SU-DHL-6 (cell line): ENCODE measurements at regions not wholly inside any gene's neighbourhood (a gene's known extent, or its start where the extent isn't known, plus 50 kb on each side); places are given as distances from the start of the nearest gene placed in this dataset.

ENCODE experiments used
- EZH2phosphoT487 ChIP-seq: fragments of 200-600 bp; sonication (generic), shearing (Covaris generic); conservative IDR thresholded peaks from 2 replicates; pipeline ENCODE4 v1.6.1; 2018; ENCODE audit warnings: mild to moderate bottlenecking, antibody characterized with exemption, low read length, moderate library complexity, mixed read lengths
- TF ChIP-seq, protein P1 (sequence below): fragments of 200-600 bp; sonication (generic); IDR thresholded peaks from one replicate; pipeline ENCODE4 v1.5.1; 2017; ENCODE audit warnings: antibody characterized with exemption, mild to moderate bottlenecking, low read length, moderate library complexity; ENCODE audit not compliant: insufficient read depth, poor library complexity, severe bottlenecking

DNA sequence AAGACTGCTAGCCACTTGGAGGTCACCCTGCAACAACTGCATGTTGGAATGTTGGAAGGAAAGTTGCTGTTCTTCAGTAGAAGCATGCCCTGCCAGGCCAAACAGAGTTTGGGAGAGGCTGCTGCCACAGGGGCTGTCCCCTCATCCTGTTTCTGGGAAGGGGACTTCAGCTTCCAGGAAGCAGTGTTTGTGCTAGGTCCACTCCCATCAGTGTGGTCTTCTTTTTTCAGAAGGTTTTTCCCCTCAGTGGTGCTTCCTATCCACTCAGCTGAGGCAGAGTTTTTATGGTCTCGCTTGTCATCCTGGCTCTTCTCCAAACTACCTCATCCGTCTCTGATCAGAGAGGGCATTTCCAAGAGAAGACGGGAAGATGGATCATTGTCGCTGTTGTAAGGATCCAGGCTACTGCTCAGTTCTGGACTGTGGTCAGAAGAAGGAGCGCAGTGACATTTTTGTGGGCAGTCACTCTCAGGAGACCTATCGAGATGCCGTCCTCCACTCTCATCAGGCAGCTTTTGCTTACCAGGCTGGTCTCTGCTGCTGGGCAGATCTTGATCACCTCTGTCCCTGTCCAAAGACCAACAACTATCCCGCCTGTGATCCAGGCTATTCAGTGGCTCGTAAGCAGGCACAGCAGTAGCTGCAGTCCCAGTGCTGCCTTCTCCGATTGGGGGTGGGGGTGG is 97.8 kb upstream of the C5orf63 start:
- TF ChIP-seq, protein P1, sequence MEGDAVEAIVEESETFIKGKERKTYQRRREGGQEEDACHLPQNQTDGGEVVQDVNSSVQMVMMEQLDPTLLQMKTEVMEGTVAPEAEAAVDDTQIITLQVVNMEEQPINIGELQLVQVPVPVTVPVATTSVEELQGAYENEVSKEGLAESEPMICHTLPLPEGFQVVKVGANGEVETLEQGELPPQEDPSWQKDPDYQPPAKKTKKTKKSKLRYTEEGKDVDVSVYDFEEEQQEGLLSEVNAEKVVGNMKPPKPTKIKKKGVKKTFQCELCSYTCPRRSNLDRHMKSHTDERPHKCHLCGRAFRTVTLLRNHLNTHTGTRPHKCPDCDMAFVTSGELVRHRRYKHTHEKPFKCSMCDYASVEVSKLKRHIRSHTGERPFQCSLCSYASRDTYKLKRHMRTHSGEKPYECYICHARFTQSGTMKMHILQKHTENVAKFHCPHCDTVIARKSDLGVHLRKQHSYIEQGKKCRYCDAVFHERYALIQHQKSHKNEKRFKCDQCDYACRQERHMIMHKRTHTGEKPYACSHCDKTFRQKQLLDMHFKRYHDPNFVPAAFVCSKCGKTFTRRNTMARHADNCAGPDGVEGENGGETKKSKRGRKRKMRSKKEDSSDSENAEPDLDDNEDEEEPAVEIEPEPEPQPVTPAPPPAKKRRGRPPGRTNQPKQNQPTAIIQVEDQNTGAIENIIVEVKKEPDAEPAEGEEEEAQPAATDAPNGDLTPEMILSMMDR, result no peak
- no peak for TF ChIP-seq EZH2phosphoT487
